GM10266 (cell line): ENCODE measurements at regions not wholly inside any gene's neighbourhood (a gene's known extent, or its start where the extent isn't known, plus 50 kb on each side); places are given as distances from the start of the nearest gene placed in this dataset.
"Not testable (repeated sequence)": the region's sequence is repeated elsewhere in the genome, so short reads cannot be mapped to it uniquely, and the experiment has no call there.

ENCODE experiments used
- DNase-seq: peaks from one replicate; pipeline ENCODE4 v3.0.0; 2012; ENCODE audit errors: extremely low spot score
- CTCF ChIP-seq: IDR thresholded peaks from 2 replicates; pipeline ENCODE4 v1.5.1; 2012; ENCODE audit warnings: mild to moderate bottlenecking, low read depth; ENCODE audit not compliant: control insufficient read depth, insufficient read depth; ENCODE audit errors: missing control alignments

- no peak for DNase-seq
Observed at GRCh38 chr12:7591531-7591930, 74.2 kb downstream of the APOBEC1 start.

GRCh38 chr12:7590085-7590484 is 75.6 kb downstream of the APOBEC1 start:
- not testable (repeated sequence) for DNase-seq

More at GRCh38 chr12:7591531-7591930, 74.2 kb downstream of the APOBEC1 start:
- no peak for TF ChIP-seq CTCF

GRCh38 chr12:7588742-7589329 is 76.9 kb downstream of the APOBEC1 start:
- DNase-seq, result peak; percentile 65
- peak; percentile 53 for TF ChIP-seq CTCF

GRCh38 chr12:7584137-7584536 is 80.6 kb upstream of the CD163 start:
- DNase-seq, result not testable (repeated sequence)

- DNase-seq, result no peak
- TF ChIP-seq CTCF, result no peak
Observed at GRCh38 chr12:7583471-7583870, 79.9 kb upstream of the CD163 start.

GRCh38 chr12:7582796-7583195 is 79.2 kb upstream of the CD163 start:
- DNase-seq, result no peak
- TF ChIP-seq CTCF, result no peak

GRCh38 chr12:7581625-7582024 is 78.0 kb upstream of the CD163 start:
- no peak for DNase-seq
- TF ChIP-seq CTCF, result no peak

GRCh38 chr12:7581046-7581445 is 77.5 kb upstream of the CD163 start:
- no peak for TF ChIP-seq CTCF
- no peak for DNase-seq

- DNase-seq, result no peak
- no peak for TF ChIP-seq CTCF
Observed at GRCh38 chr12:7571257-7571656, 67.7 kb upstream of the CD163 start.
